K562 (cell line): ENCODE measurements at regions not wholly inside any gene's neighbourhood (a gene's known extent, or its start where the extent isn't known, plus 50 kb on each side); places are given as distances from the start of the nearest gene placed in this dataset.

Experiments
- CSDE1 ChIP-seq, 2 experiments: fragments of 450-650 bp; IDR thresholded peaks; 2 replicates each; pipeline ENCODE4 v1.6.1; 2016; ENCODE audit warnings: mild to moderate bottlenecking in 1 of 2
- EHMT2 ChIP-seq: fragments of 450-650 bp; IDR thresholded peaks from 2 replicates; pipeline ENCODE4 v1.6.1; 2018; ENCODE audit warnings: antibody characterized with exemption
- EZH2 ChIP-seq: IDR thresholded peaks from 2 replicates; pipeline ENCODE4 v1.6.1; 2012; ENCODE audit warnings: low read depth, mild to moderate bottlenecking, inconsistent platforms, low read length, borderline replicate concordance
- ZNF507 ChIP-seq: conservative IDR thresholded peaks from 2 replicates; pipeline ENCODE4 v1.6.1; 2017; ENCODE audit warnings: missing genetic modification characterization, missing compliant biosample characterization

DNA sequence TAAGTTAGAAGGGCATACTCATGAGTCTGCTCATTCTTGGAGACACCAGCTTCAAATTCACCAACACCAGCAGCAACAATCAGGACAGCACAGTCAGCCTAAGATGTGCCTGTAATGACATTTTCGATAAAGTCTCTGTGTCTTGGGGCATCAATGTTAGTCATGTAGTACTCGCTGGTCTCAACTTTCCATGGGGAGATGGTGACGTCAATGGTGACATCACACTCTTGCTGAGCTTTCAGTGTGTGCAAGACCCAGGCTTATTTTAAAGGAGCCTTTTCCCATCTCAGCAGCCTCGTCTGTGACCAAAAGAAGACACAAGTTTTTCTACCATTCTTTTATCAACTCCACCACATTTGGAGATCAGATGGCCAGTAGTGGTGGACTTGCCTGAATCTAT is 75.5 kb downstream of the SERINC2 start:
- TF ChIP-seq ZNF507 (tag) (no peak), EHMT2 (no peak), CSDE1 (IDR thresholded peaks at IDR 0.05) (no peak), EZH2 (no peak)
